ENCODE measurements at regions not wholly inside any gene's neighbourhood (a gene's known extent, or its start where the extent isn't known, plus 50 kb on each side); places are given as distances from the start of the nearest gene placed in this dataset.

DNA sequence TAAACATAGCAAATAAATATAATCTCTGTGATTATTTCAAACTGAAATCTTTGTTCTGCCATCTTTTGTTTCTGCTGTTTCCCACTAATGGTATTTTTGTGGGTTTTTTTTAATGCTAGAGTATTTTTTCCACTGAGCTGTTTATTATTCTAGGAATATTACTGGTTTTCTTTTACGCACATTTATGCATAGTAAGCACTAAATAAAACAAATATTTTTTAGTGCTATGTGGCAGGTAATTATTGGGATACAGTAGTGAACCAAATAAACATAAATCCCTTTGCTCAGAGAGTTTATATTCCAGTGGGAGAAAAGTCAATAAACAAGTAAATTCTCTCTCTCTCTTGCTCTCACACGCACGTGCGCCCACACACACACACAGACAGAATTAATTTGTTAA, 397.4 kb downstream of the PRDM5 start:
- DNase-seq (ENCODE audit: low read depth), result no peak

DNA sequence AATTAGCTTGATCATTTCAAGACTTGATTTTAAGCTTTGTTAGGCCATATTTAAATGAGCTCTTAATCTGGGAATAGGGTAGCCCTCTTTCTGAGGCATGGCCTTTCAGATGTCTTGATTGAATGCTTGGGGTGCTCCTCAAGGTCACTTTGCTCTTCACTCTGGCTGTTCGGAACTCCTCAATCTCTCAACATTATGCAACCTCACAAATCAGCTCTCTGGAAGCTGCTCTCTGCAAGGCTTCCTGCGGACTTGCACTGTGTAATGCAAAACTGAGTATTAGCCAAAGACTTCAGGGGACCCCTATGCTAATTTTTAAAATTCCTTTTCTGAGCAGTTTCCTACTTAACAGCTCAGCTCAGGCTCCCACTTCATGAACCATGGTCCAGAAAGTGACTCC, 398.3 kb downstream of the PRDM5 start:
- DNase-seq (ENCODE audit: low read depth), result no peak

DNA sequence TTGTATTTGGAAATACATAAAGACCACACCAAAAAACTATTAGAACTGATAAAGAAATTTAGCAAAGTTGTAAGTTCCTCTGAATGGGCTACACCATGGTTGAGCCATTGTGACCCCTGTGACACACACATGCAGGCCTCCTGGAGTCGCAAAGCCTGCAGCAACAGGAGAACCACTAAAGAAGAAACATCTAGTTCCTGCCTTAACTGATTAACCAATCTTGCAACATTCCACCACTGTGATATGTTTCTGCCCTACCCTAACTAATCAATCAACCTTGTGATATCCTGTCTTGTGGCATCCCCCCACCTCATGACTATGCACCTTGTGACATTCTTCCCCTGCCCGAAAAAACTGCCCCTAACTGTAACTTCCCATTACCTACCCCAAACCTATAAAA, 401.8 kb downstream of the PRDM5 start:
- no peak for DNase-seq (ENCODE audit: low read depth)

DNA sequence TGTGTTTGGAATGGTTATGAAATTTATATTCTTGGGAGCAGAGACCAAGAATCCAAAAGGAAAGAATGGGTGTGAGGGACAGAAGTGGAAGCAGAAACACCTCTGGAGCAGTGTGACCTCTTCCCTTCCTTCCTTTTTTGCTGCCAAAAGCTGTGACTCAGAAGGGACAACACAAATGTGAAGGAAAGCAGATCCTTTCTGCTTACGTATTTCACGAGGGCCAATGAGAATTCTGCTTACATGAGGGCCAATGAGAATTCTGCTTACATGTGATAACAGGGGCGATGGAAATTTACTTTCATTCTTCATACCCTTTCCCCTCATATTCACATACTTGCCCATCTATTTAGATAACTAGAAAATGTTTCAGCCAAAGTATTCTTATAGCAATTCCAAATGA, 404.6 kb downstream of the PRDM5 start:
- peak; percentile 87 for DNase-seq (ENCODE audit: low read depth)

DNA sequence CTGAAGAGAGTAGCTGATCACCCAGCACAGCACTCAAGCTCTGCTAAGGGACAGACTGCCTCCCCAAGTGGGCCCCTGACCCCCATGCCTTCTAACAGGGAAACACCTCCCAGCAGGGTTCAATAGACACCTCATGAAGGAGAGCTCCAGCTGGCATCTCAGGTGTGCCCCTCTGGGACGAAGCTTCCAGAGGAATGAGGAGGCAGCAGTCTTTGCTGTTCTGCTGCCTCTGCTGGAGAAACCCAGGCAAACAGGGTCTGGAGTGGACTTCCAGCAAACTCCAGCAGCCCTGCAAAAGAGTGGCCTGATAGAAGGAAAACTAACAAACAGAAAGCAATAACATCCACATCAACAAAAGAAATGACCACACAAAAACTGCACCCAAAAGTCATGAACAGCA, 412.8 kb downstream of the PRDM5 start:
- DNase-seq (ENCODE audit: low read depth), result no peak

DNA sequence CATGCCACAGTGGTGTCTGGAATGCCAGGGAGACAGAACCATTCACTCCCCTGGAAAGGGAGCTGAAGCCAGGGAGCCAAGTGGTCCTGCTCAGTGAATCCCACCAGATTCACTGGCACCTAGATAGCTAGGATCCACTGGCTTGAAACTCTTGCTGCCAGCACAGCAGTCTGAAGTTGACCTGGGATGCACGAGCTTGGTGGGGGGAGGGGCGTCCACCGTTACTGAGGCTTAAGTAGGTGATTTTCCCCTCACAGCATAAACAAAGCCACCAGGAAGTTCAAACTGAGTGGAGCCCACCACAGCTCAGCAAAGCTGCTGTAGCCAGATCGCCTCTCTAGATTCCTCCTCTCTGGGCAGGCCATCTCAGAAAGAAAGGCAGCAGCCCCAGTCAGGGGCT, 413.3 kb downstream of the PRDM5 start:
- DNase-seq (ENCODE audit: low read depth), result no peak

DNA sequence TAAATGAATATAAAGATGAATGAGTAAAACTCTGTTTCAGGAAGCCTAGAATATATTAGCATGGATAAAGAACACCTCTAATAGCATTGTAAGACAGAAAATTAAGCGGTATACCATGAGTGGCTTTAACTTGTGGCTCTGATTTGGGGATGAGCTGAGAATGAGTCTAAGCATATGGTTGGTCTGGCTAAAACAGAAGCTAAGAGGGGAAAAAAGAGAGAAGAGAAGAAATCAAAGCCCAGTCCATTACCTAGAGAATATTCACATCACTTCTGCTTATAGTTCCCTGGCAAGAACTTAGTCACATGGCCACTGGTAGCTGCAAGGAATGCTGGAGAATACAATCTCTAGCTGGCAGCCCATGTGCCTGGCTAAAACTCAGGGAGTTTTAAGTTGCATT, 414.5 kb downstream of the PRDM5 start:
- DNase-seq (ENCODE audit: low read depth), result no peak

DNA sequence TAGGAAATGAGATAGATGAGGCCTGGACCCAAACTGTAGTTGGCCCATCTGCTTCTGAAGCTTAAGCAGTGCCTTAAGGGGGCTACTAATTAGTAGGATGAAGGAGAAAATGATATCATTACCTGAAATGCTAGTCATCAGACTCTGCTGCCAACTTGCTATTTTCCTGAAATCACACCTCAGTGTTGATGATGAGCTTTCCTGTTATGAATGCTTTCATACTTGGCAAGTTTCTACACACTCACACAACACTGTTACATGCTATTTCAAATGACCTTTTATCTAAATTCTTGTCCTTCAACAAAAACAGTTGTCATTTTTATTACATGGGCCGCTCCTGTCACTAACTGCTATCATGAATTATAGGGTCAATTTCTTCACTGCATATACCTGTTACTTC, 416.0 kb downstream of the PRDM5 start:
- no peak for DNase-seq (ENCODE audit: low read depth)

DNA sequence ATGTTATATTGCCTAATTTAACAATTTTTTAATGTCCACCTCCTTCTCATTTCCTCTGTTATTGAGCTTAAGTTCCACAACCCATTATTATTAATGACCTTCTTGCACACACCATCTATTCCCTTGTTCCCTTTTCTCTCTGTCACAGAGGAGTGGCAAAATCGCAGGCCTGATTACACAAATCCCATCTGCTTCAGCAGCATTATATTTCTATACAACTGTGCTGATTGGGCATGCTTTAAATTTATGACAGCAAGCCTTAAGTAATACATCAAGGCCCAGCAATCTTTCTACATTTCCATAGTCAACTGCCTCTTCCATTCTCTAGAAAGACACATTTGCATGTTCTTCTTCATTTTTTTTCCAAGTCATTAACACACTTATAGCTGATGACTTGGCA, 423.8 kb downstream of the PRDM5 start:
- no peak for DNase-seq (ENCODE audit: low read depth)

DNA sequence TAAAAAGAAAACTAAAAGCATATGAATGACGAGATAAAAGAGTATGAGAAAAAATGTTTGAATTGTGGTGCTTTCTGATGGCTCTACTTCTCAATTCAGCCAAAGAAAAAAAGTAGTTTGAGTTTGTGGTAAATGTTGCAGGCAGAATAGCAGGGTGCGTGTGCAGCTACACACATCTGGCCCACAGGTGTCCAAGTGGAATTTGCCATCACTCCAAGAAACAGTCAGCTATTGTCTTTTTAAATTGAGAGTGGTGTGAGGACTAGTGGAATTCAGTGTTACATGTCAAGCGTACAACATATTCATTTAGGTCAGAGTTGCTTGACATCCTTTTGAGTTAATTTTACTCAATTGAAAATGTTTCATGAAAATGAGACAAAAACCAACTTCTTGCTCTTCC, 424.8 kb upstream of the MAD2L1 start:
- no peak for DNase-seq (ENCODE audit: low read depth)

DNA sequence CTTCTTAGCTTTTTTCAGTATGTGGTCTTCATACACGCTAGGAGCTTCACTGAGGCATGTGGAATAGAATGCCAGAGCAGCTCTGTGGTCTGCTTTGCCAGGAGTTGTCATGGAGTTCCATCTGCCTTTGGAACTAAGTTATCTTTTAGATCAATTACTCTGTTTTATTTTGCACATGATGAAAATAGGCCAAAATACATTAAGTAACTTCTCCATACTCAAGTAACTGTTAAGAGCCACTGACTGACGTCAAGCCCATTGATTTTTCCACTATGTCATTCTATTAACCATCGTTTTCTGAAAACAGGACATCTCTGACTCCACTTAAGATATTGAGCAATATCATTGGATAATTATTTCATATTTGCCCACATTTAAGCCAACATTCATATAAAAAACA, 415.1 kb upstream of the MAD2L1 start:
- no peak for DNase-seq (ENCODE audit: low read depth)

DNA sequence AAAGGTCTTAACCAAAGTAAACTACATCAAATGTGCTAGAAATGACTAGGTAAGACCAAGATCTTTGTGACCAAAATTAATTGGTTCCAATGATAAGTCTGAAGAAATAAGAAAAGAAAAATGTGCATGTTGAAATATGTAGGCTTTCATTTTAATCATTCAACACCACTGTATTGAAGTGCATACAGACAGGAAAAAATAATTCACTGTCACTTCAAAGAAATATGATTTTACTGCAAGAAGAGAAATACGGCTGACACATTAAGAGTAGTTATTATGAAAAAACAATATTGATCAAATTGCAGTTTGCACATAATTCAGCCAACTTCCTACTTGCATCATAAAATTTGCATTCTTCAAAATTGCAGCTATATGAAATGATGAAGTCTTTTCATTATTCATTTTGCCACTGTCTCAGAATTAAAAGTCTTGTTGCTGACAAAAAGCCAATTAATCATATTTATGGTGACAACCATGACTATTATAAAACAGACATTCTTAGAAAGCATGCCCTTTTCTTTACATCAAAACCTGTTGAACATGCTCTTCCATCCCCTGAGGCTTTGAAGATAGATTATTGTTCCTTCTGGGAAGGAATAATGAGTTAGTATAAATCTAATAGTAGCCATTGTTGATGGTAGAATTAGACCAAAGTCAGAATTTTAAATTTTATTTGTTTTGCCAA, 405.9 kb upstream of the MAD2L1 start:
- no peak for DNase-seq (ENCODE audit: low read depth)

DNA sequence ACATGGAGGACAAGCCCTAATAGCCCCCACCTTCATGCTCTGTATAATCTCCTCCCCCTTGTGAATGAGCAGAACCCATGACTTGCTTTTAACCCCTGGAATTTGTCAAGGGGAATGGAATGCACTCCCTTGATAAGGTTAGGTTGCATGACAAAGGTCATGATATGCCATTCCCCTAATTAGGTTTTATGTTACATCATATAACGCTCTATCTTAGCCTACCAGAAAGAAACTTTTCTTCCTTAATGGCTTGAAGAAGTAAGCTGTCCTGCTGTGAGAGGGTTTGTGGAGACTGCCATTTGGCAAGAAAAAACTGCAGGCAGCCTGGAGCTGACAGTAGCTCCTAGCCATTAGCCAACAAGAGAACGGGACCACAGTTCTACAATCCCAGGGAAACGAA, 399.8 kb upstream of the MAD2L1 start:
- no peak for DNase-seq (ENCODE audit: low read depth)

DNA sequence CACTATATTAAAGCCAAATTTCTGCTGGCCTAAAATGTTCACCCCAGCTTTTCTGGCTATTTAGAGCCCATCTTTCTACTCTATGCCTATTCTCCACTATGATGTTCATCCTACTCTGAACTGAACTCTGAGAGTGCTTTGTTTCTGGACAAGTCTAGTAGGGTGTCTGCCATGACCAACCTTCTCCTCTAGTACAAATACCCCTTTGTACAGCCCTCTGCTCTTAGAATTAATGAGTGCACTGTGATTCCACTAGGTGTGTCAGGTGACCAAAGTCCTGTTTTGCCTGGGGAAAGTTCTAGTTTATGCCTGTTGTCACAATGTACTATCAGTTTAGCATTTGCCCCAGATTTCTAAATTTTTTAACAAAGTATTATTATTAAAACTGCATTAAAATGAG, 388.1 kb upstream of the MAD2L1 start:
- no peak for DNase-seq (ENCODE audit: low read depth)

DNA sequence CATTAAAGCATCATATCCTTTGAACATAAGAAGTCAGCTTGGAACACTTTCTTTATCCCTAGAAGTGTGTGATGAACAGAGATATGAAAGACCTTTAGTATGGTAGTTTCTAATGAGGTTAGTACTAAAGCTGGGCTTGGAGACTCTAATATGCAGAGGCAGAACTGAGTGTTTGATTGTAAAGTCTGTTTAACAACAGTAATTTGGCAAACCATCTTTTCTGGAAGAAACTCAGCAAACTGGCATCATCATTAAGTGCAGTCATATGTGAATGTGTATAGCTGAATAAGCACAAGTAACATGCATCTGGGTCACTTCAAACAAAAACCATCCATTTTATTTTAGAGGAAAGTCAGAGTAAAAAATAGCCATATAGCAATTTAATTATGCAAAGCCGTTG, 385.9 kb upstream of the MAD2L1 start:
- DNase-seq (ENCODE audit: low read depth), result no peak

DNA sequence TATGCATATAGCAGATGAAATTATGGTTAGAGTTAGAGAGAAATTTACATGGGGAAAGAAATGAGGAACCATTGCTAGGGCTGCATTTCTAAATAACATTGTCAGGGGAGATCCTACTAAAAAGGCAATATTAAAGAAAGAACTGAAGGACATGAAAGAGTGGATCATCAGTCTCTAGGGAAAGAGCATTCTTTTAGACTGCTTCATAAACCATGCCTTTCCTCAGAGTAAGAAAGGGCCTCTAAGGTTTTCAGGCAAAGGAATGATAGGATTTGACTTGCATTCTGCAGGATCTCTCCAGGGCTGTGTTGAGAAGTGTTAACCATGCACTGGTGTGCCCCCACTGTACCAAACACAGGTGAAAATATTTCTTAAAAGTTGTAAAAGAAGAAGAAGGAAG, 385.4 kb upstream of the MAD2L1 start:
- no peak for DNase-seq (ENCODE audit: low read depth)

DNA sequence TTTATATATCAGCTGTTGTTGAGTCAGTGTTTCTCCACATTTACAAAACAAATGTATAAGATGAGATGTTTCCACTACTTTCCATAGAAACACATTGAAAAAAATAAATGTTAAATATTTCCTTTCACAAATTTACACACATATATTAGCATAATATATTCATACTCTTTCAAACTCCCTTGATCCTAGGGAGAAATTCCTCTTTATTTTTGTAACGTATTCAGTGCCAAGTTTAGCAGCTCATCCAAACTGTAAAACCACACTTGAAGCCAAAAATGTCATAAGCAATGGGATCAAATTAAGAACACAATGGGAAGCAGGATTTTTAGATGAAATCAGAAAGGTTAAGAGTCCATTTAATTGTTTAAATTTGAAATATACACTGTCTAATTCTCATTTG, 381.1 kb upstream of the MAD2L1 start:
- DNase-seq (ENCODE audit: low read depth), result no peak

DNA sequence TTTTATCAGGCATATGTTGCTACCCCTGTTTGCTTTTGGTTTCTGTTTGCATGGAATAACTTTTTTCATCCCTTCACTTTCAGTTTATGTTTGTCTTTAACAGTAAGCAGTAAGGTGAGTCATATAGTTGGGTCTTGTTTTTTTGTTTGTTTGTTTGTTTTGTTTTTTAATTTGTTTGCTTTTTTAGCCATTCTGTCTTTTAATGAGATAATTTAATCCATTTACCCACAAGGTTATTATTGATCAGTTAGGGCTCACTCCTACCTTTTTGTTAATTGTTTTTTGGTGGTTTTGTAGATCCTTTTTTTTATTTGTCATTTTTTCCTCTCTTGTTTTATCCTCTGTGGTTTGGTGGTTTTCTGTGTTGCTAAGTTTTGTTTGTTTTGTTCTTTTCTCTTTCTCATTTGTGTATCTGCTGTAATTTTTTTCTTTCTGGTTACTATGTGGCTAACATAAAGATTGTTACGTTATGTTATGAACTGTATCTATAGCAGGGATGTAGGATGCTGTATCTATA, 379.5 kb upstream of the MAD2L1 start:
- no peak for DNase-seq (ENCODE audit: low read depth)

DNA sequence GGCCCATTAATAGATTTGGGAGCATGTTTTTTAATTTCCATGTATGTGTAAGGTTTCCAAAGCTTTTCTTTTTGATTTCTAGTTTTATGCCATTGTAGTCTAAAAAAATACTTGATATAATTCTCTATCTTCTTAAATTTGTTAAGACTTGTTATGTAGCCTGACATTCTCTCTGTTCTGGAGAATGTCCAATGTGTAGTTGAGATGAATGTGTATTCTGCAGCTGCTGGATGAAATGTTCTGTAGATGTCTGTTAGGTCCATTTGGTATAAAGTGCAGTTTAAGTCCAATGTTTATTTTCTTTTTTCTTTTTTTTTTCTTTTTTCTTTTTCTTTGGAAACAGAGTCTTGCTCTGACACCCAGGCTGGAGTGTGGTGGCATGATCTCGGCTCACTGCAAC, 378.5 kb upstream of the MAD2L1 start:
- DNase-seq (ENCODE audit: low read depth), result no peak

DNA sequence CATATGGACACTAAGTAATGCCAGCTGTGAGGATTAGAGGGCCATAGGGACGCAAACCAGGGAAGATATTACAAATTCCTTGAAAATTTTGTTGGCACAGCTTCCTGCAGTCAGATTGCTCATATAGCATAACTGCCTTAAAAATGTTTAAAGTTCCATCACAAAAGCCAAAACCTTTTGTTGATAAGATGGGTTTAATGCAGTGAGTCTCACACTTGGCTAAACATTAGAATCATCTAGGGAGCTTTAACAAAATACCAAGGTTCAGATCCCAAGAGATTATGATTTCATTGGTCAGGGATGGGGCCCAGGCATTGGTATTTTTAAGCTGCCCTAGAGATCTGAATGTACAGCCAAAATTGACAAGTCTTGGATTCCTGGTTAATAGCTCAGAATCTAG, 376.5 kb upstream of the MAD2L1 start:
- peak; percentile 83 for DNase-seq (ENCODE audit: low read depth)

DNA sequence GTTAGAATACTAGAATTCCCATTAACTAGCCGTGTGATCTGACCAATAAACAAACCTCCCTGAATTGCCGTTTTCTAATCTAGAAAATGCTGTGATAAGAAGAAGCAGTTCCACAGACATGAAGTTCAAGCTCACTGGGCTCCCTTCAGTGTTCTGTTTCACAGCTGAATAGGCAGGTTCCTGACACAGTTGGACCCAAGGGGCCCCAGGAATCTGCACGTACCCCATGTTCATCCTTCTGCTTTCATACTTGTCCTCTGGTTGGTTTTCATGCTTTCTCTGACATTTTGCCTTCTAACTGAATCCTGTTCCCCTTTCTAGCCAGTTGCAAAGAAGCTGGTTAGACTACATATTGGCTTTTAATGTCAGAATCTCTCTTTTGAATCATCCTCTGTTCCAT, 374.1 kb upstream of the MAD2L1 start:
- DNase-seq (ENCODE audit: low read depth), result no peak

DNA sequence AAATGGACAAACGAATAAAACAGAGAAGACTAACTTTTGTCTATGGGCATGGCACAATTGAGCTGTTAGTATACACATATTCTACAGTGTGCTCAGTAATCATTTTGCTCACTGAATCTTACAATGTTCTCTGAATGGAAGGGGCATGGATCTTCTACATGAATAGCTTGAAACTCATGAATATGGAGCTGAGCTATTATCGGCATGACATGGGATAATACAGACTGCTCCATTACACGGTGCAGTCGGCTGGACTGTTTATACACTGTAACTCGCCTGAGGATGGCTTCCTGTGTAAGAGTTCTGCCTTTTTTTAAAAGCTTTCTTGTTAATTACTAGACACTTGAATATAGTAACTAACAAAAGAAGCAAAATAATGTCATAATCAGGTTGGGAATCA, 368.5 kb upstream of the MAD2L1 start:
- DNase-seq (ENCODE audit: low read depth), result no peak

DNA sequence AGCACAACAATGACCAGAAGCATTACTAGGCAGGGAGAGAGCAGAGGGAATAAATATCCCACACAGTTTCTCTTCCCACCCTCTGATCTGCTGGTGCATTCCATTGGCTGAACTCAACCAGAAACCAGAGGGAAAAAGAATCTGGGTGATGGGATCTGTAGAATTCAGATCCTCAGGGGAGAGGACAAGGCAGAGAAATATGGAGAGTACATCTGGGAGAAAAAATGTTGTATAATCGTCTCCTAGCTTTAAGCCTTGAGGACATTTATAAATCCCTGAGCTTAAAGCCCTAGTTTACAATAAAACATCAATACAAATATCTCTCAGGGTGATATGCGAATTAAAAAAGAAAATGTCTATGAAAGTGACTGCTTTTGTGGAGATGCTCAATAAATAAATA, 368.1 kb upstream of the MAD2L1 start:
- DNase-seq (ENCODE audit: low read depth), result no peak

DNA sequence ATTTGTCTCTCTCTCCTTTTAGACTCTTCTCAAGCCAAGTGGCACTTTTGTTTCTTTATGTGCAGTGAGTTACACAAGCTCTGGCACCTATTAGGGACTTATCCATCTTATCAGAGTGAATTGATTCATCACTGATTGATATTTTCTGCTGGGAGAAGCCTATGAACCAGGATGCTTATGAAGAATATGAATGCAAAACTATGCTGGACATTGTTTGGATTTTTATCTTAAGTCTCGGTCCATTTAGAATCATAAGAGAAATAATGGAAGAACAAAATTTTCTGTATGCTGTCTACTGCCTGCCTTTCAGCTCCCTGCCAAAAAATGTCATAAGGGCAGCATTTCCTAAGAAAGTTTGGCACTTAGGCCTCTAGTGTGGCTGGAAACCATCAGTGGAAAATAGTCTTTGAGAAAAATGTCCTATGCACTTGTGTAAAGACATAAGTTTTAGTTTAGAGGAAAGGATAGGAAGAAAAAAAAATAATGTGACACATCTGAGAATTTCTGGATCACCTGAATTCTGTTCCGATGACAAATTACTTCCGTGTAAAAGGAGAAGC, 365.7 kb upstream of the MAD2L1 start:
- DNase-seq (ENCODE audit: low read depth), result no peak

All from HS-5 (cell line).